ENCODE measurements at regions not wholly inside any gene's neighbourhood (a gene's known extent, or its start where the extent isn't known, plus 50 kb on each side); places are given as distances from the start of the nearest gene placed in this dataset.
"Not testable (repeated sequence)": the region's sequence is repeated elsewhere in the genome, so short reads cannot be mapped to it uniquely, and the experiment has no call there.

- no peak for DNase-seq
Observed at GRCh38 chr1:181260994-181261393, 172.5 kb downstream of the IER5 start.

GRCh38 chr1:181262069-181262468 lies 173.6 kb downstream of the IER5 start:
- no peak for DNase-seq

GRCh38 chr1:181263444-181263843 lies 174.9 kb downstream of the IER5 start:
- DNase-seq: no peak

GRCh38 chr1:181264821-181265220 lies 176.3 kb downstream of the IER5 start:
- DNase-seq: no peak

GRCh38 chr1:181284978-181285377 lies 196.5 kb downstream of the IER5 start:
- no peak for DNase-seq

- DNase-seq: no peak
Observed at GRCh38 chr1:181295217-181295616, 188.1 kb upstream of the CACNA1E start.

GRCh38 chr1:181296180-181296579 lies 187.1 kb upstream of the CACNA1E start:
- DNase-seq: no peak

- no peak for DNase-seq
Observed at GRCh38 chr1:181308098-181308497, 175.2 kb upstream of the CACNA1E start.

- no peak for DNase-seq
Observed at GRCh38 chr1:181310560-181310959, 172.8 kb upstream of the CACNA1E start.

- DNase-seq: no peak
Observed at GRCh38 chr1:181312946-181313345, 170.4 kb upstream of the CACNA1E start.

GRCh38 chr1:181313466-181313865 lies 169.9 kb upstream of the CACNA1E start:
- no peak for DNase-seq

GRCh38 chr1:181314010-181314409 lies 169.3 kb upstream of the CACNA1E start:
- DNase-seq: no peak

- DNase-seq: no peak
Observed at GRCh38 chr1:181314959-181315358, 168.4 kb upstream of the CACNA1E start.

GRCh38 chr1:181317261-181317930 lies 165.9 kb upstream of the CACNA1E start:
- DNase-seq: no peak

GRCh38 chr1:181318022-181318857 lies 165.1 kb upstream of the CACNA1E start:
- no peak for DNase-seq

- DNase-seq: no peak
Observed at GRCh38 chr1:181318858-181319235, 164.5 kb upstream of the CACNA1E start.

GRCh38 chr1:181319907-181320306 lies 163.4 kb upstream of the CACNA1E start:
- no peak for DNase-seq

- DNase-seq: no peak
Observed at GRCh38 chr1:181324797-181325616, 158.3 kb upstream of the CACNA1E start.

- DNase-seq: not testable (repeated sequence)
Observed at GRCh38 chr1:181325765-181326164, 157.6 kb upstream of the CACNA1E start.

- DNase-seq: no peak
Observed at GRCh38 chr1:181326348-181326747, 157.0 kb upstream of the CACNA1E start.

GRCh38 chr1:181327796-181328195 lies 155.5 kb upstream of the CACNA1E start:
- DNase-seq: no peak

- DNase-seq: no peak
Observed at GRCh38 chr1:181334724-181335123, 148.6 kb upstream of the CACNA1E start.

GRCh38 chr1:181335631-181336030 lies 147.7 kb upstream of the CACNA1E start:
- DNase-seq: no peak

Data from NCI-H1930 (cell line).